ENCODE measurements at regions not wholly inside any gene's neighbourhood (a gene's known extent, or its start where the extent isn't known, plus 50 kb on each side); places are given as distances from the start of the nearest gene placed in this dataset.

- TF ChIP-seq CTCF (IDR thresholded peaks at IDR 0.05), result no peak
- Mint-ChIP-seq H3K4me1 (peaks cover 16% of the 10 kb centered on the region), H3K4me3 (no peak overlapping the region), H3K27me3 (ENCODE audit: low read depth, poor library complexity) (no peaks in the 10 kb centered on the region), H3K9me3 (no peaks in the 10 kb centered on the region), H3K27ac (no peak overlapping the region), H3K36me3 (ENCODE audit: low read depth) (no peaks in the 10 kb centered on the region)
- no peak for DNase-seq
These were observed 103.4 kb upstream of the IGSF10 start for GRCh38 chr3:151564261-151564660.

- Mint-ChIP-seq H3K27me3 (ENCODE audit: low read depth, poor library complexity) (no peaks in the 10 kb centered on the region), H3K36me3 (ENCODE audit: low read depth) (no peaks in the 10 kb centered on the region), H3K4me1 (peaks cover 10% of the 10 kb centered on the region), H3K27ac (no peak overlapping the region), H3K4me3 (no peak overlapping the region), H3K9me3 (no peaks in the 10 kb centered on the region)
- DNase-seq, result no peak
- TF ChIP-seq CTCF (IDR thresholded peaks at IDR 0.05), result no peak
These were observed 102.4 kb upstream of the IGSF10 start for GRCh38 chr3:151563305-151563704.

DNA sequence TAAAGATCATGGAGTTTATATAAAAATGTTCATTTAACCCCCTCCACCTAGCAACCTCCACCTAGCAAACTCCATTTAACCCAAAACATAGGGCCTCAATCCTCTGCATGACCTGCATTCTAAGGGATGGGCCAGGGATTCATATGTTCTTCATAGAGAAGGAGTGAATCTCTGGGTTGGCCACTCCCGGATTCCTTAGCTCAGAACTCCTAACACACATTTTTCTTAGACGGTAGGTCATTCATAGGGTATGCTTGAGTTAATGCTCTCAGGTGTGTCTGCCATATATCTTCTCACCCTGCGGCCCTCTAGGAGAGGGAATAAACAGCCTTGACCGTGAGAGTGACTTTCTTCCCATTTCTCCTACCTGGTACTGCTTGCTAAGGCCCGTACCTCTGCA lies 102.0 kb upstream of the IGSF10 start:
- Mint-ChIP-seq H3K27me3 (ENCODE audit: low read depth, poor library complexity) (no peaks in the 10 kb centered on the region), H3K36me3 (ENCODE audit: low read depth) (no peaks in the 10 kb centered on the region), H3K9me3 (no peaks in the 10 kb centered on the region), H3K27ac (no peak overlapping the region), H3K4me1 (peaks cover 8% of the 10 kb centered on the region), H3K4me3 (no peak overlapping the region)
- no peak for DNase-seq
- TF ChIP-seq CTCF (IDR thresholded peaks at IDR 0.05), result no peak

- H3K27ac Mint-ChIP-seq, result no peak overlapping the region
- no peak for DNase-seq
These were observed 101.0 kb upstream of the IGSF10 start for GRCh38 chr3:151561878-151562277.

DNA sequence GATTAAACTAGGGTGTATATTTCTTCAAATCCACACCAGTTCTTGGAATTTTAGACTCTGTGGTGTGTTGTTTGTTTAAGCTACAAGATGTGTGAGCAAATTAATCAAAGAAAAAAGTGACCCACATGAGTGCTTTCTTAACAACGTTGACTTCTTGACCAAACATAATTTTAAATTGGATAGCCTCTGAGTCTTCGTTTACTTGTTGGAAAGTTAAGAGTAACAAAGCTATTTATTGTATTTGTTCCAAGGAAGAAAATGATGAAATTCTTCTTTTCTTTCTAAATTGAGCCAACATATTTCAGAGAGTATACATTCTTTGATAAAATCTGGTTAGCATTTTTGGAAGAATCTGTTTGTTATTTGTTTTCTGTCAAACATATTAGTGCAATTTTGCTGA lies 99.9 kb upstream of the IGSF10 start:
- Mint-ChIP-seq H3K36me3 (ENCODE audit: low read depth) (no peaks in the 10 kb centered on the region), H3K4me3 (no peak overlapping the region), H3K27ac (no peak overlapping the region), H3K4me1 (peaks cover 11% of the 10 kb centered on the region), H3K9me3 (no peaks in the 10 kb centered on the region), H3K27me3 (ENCODE audit: low read depth, poor library complexity) (no peaks in the 10 kb centered on the region)
- no peak for DNase-seq
- no peak for TF ChIP-seq CTCF (IDR thresholded peaks at IDR 0.05)

More at GRCh38 chr3:151561878-151562277, 101.0 kb upstream of the IGSF10 start:
- Mint-ChIP-seq H3K4me1 (peaks cover 1% of the 10 kb centered on the region), H3K36me3 (ENCODE audit: low read depth) (no peaks in the 10 kb centered on the region), H3K27me3 (ENCODE audit: low read depth, poor library complexity) (no peaks in the 10 kb centered on the region), H3K9me3 (no peaks in the 10 kb centered on the region), H3K4me3 (no peak overlapping the region)
- TF ChIP-seq CTCF (IDR thresholded peaks at IDR 0.05), result no peak

- Mint-ChIP-seq H3K27ac (no peak overlapping the region), H3K4me1 (peaks cover 20% of the 10 kb centered on the region), H3K27me3 (ENCODE audit: low read depth, poor library complexity) (no peaks in the 10 kb centered on the region), H3K9me3 (no peaks in the 10 kb centered on the region), H3K36me3 (ENCODE audit: low read depth) (no peaks in the 10 kb centered on the region), H3K4me3 (no peak overlapping the region)
- no peak for TF ChIP-seq CTCF (IDR thresholded peaks at IDR 0.05)
- no peak for DNase-seq
These were observed 98.9 kb upstream of the IGSF10 start for GRCh38 chr3:151559736-151560135.

Data from nephron progenitor cell (in vitro differentiated cells).